ENCODE measurements at regions not wholly inside any gene's neighbourhood (a gene's known extent, or its start where the extent isn't known, plus 50 kb on each side); places are given as distances from the start of the nearest gene placed in this dataset.
"Not testable (repeated sequence)": the region's sequence is repeated elsewhere in the genome, so short reads cannot be mapped to it uniquely, and the experiment has no call there.

- H3K9ac ChIP-seq (ENCODE audit: insufficient read length): no peak overlapping the region
- H3K27ac ChIP-seq: no peak overlapping the region
- H3K4me3 ChIP-seq: no peak overlapping the region
- DNase-seq (ENCODE audit: low read depth, low spot score): no peak
- no peaks in the 10 kb centered on the region for H3K9me3 ChIP-seq (ENCODE audit: low read depth, low read length)
- H3K36me3 ChIP-seq (ENCODE audit: insufficient read depth, low read length): no peaks in the 10 kb centered on the region
- TF ChIP-seq EZH2 (IDR thresholded peaks at IDR 0.05): no peak
- no peak for TF ChIP-seq POLR2AphosphoS5 (IDR thresholded peaks at IDR 0.05; ENCODE audit: borderline replicate concordance, low read depth, low read length)
- no peak for TF ChIP-seq FOXP2 (optimal IDR thresholded peaks at IDR 0.05; ENCODE audit: control extremely low read depth, extremely low read length, insufficient read depth)
These were observed 98.4 kb upstream of the LYPLAL1 start for GRCh38 chr1:219075121-219075879.

GRCh38 chr1:219076326-219076937 is 97.2 kb upstream of the LYPLAL1 start:
- no peak overlapping the region for H3K9ac ChIP-seq (ENCODE audit: insufficient read length)
- H3K9me3 ChIP-seq (ENCODE audit: low read depth, low read length): no peaks in the 10 kb centered on the region
- 0 out of 2 replicates have a peak overlapping the region, but pooled peaks have one; percentile 33 for H3K27ac ChIP-seq
- no peak overlapping the region for H3K4me3 ChIP-seq
- H3K36me3 ChIP-seq (ENCODE audit: insufficient read depth, low read length): no peaks in the 10 kb centered on the region
- TF ChIP-seq FOXP2 (optimal IDR thresholded peaks at IDR 0.05; ENCODE audit: control extremely low read depth, extremely low read length, insufficient read depth) (no peak), EZH2 (IDR thresholded peaks at IDR 0.05) (no peak), POLR2AphosphoS5 (IDR thresholded peaks at IDR 0.05; ENCODE audit: borderline replicate concordance, low read depth, low read length) (no peak)
- no peak for DNase-seq (ENCODE audit: low read depth, low spot score)

GRCh38 chr1:219077767-219078166 is 95.9 kb upstream of the LYPLAL1 start:
- H3K4me3 ChIP-seq; H3K36me3 ChIP-seq (ENCODE audit: insufficient read depth, low read length); H3K9ac ChIP-seq (ENCODE audit: insufficient read length); DNase-seq (ENCODE audit: low read depth, low spot score); H3K9me3 ChIP-seq (ENCODE audit: low read depth, low read length); H3K27ac ChIP-seq: not testable (repeated sequence)

GRCh38 chr1:219081943-219082925 is 91.4 kb upstream of the LYPLAL1 start:
- Histone ChIP-seq H3K36me3 (ENCODE audit: insufficient read depth, low read length) (no peaks in the 10 kb centered on the region), H3K9ac (ENCODE audit: insufficient read length) (no peak overlapping the region), H3K9me3 (ENCODE audit: low read depth, low read length) (no peaks in the 10 kb centered on the region), H3K27ac (no peak overlapping the region), H3K4me3 (no peak overlapping the region)
- DNase-seq (ENCODE audit: low read depth, low spot score): no peak
- TF ChIP-seq EZH2 (IDR thresholded peaks at IDR 0.05) (no peak), FOXP2 (optimal IDR thresholded peaks at IDR 0.05; ENCODE audit: control extremely low read depth, extremely low read length, insufficient read depth) (no peak), POLR2AphosphoS5 (IDR thresholded peaks at IDR 0.05; ENCODE audit: borderline replicate concordance, low read depth, low read length) (no peak)

GRCh38 chr1:219083631-219084030 is 90.0 kb upstream of the LYPLAL1 start:
- TF ChIP-seq POLR2AphosphoS5 (IDR thresholded peaks at IDR 0.05; ENCODE audit: borderline replicate concordance, low read depth, low read length): no peak
- no peak for TF ChIP-seq EZH2 (IDR thresholded peaks at IDR 0.05)
- TF ChIP-seq FOXP2 (optimal IDR thresholded peaks at IDR 0.05; ENCODE audit: control extremely low read depth, extremely low read length, insufficient read depth): no peak
- Histone ChIP-seq H3K27ac (no peak overlapping the region), H3K36me3 (ENCODE audit: insufficient read depth, low read length) (no peaks in the 10 kb centered on the region), H3K9me3 (ENCODE audit: low read depth, low read length) (no peaks in the 10 kb centered on the region), H3K9ac (ENCODE audit: insufficient read length) (no peak overlapping the region), H3K4me3 (no peak overlapping the region)
- no peak for DNase-seq (ENCODE audit: low read depth, low spot score)

- Histone ChIP-seq H3K9ac (ENCODE audit: insufficient read length) (no peak overlapping the region), H3K9me3 (ENCODE audit: low read depth, low read length) (no peaks in the 10 kb centered on the region), H3K4me3 (no peak overlapping the region), H3K36me3 (ENCODE audit: insufficient read depth, low read length) (no peaks in the 10 kb centered on the region), H3K27ac (no peak overlapping the region)
- DNase-seq (ENCODE audit: low read depth, low spot score): no peak
- no peak for TF ChIP-seq EZH2 (IDR thresholded peaks at IDR 0.05)
- no peak for TF ChIP-seq FOXP2 (optimal IDR thresholded peaks at IDR 0.05; ENCODE audit: control extremely low read depth, extremely low read length, insufficient read depth)
- no peak for TF ChIP-seq POLR2AphosphoS5 (IDR thresholded peaks at IDR 0.05; ENCODE audit: borderline replicate concordance, low read depth, low read length)
These were observed 88.6 kb upstream of the LYPLAL1 start for GRCh38 chr1:219085082-219085481.

GRCh38 chr1:219085988-219086387 is 87.7 kb upstream of the LYPLAL1 start:
- H3K27ac ChIP-seq: no peak overlapping the region
- H3K36me3 ChIP-seq (ENCODE audit: insufficient read depth, low read length): no peaks in the 10 kb centered on the region
- H3K4me3 ChIP-seq: no peak overlapping the region
- no peak for TF ChIP-seq EZH2 (IDR thresholded peaks at IDR 0.05)
- TF ChIP-seq FOXP2 (optimal IDR thresholded peaks at IDR 0.05; ENCODE audit: control extremely low read depth, extremely low read length, insufficient read depth): no peak
- TF ChIP-seq POLR2AphosphoS5 (IDR thresholded peaks at IDR 0.05; ENCODE audit: borderline replicate concordance, low read depth, low read length): no peak
- no peak overlapping the region for H3K9ac ChIP-seq (ENCODE audit: insufficient read length)
- DNase-seq (ENCODE audit: low read depth, low spot score): no peak
- no peaks in the 10 kb centered on the region for H3K9me3 ChIP-seq (ENCODE audit: low read depth, low read length)

GRCh38 chr1:219086956-219087469 is 86.7 kb upstream of the LYPLAL1 start:
- Histone ChIP-seq H3K9me3 (ENCODE audit: low read depth, low read length) (no peaks in the 10 kb centered on the region), H3K36me3 (ENCODE audit: insufficient read depth, low read length) (no peaks in the 10 kb centered on the region), H3K27ac (no peak overlapping the region), H3K4me3 (no peak overlapping the region), H3K9ac (ENCODE audit: insufficient read length) (no peak overlapping the region)
- DNase-seq (ENCODE audit: low read depth, low spot score): no peak
- no peak for TF ChIP-seq POLR2AphosphoS5 (IDR thresholded peaks at IDR 0.05; ENCODE audit: borderline replicate concordance, low read depth, low read length)
- no peak for TF ChIP-seq EZH2 (IDR thresholded peaks at IDR 0.05)
- TF ChIP-seq FOXP2 (optimal IDR thresholded peaks at IDR 0.05; ENCODE audit: control extremely low read depth, extremely low read length, insufficient read depth): no peak
